ENCODE measurements at regions not wholly inside any gene's neighbourhood (a gene's known extent, or its start where the extent isn't known, plus 50 kb on each side); places are given as distances from the start of the nearest gene placed in this dataset.
"Not testable (repeated sequence)": the region's sequence is repeated elsewhere in the genome, so short reads cannot be mapped to it uniquely, and the experiment has no call there.

DNA sequence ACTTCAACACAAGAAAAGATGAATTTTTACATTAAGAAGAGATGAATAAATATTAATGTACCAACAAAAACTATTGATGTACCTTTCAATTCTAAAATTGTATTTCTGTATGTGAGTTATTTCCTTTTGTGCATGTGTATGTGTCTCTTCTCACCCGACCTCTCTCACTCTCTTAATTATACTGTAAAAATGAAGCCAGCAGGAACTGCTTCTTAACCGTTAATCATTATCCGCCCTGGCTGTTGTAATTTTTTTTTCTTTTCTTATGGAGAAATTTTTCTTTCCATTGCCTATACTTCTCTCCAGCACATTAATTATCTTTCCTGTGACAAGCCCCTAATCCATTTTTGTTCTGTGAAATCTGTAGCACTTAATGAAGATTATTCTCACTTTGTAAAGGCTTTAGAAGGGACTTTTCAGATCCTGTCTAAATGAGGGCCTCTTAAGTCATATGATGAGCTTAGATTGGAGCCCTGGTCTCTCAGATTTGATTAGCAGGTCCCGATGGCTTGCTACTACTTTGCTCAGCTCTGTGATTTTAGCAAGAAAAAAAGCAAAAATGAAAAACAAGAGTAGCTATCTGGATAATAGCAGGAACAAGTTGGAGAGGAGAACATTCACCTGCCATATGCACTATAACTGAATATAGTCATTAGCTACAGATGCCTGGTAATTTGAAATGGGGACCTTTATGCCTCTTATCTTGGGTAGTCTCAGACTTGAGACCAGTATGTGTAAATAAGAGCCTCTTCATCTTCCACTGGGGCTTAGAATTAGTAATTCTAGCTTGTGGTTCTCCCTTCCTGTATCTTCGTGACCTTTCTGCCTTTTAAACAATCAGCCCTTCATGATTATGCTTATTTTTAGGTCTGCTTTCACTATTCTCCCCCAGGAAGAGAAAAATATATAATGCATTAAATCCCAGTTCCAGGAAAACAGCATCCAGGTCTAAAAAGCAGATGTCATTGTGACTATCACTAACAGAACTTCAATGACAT, 80.0 kb upstream of the COL1A2 start:
- peak in 1 of 2 donors; percentile 68 for DNase-seq (ENCODE audit: low read depth in 2 of 2)
- TF ChIP-seq EZH2 (IDR thresholded peaks at IDR 0.05; ENCODE audit: low read length, missing control alignments) (no peak), CTCF (conservative IDR thresholded peaks at IDR 0.05 in 1 of 2, IDR thresholded peaks at IDR 0.05 in 1 of 2; ENCODE audit: low read depth in 1 of 2, low read length in 2 of 2) (no peak)
- H3K4me1 ChIP-seq (ENCODE audit: control insufficient read depth, extremely low read depth, insufficient read depth, low read length), result peaks cover 2% of the 10 kb centered on the region
- H4K20me1 ChIP-seq (ENCODE audit: control insufficient read depth, extremely low read depth, insufficient read depth, low read length), result no peaks in the 10 kb centered on the region
- H3K79me2 ChIP-seq (ENCODE audit: control insufficient read depth, insufficient read depth, low read length), result no peaks in the 10 kb centered on the region
- no peak overlapping the region for H3K4me3 ChIP-seq (replicated peaks in 1 of 4; ENCODE audit: control extremely low read depth in 1 of 4, insufficient read depth in 1 of 4, low read depth in 3 of 4, low read length in 4 of 4)
- H3K27me3 ChIP-seq (ENCODE audit: control insufficient read depth, insufficient read depth, low read length), result no peaks in the 10 kb centered on the region
- H3K36me3 ChIP-seq (ENCODE audit: control insufficient read depth, insufficient read depth, low read length), result no peaks in the 10 kb centered on the region
- no peak overlapping the region for H3K4me2 ChIP-seq (ENCODE audit: extremely low read depth, insufficient read depth, low read length)
- H3K9me3 ChIP-seq (ENCODE audit: control insufficient read depth, insufficient read depth, low read depth, low read length), result no peaks in the 10 kb centered on the region
- H2AFZ ChIP-seq (ENCODE audit: low read length), result no peak overlapping the region
- H3K27ac ChIP-seq (ENCODE audit: insufficient read depth, low read length), result no peak overlapping the region
- H3K9ac ChIP-seq (ENCODE audit: insufficient read depth, low read length), result no peak overlapping the region

DNA sequence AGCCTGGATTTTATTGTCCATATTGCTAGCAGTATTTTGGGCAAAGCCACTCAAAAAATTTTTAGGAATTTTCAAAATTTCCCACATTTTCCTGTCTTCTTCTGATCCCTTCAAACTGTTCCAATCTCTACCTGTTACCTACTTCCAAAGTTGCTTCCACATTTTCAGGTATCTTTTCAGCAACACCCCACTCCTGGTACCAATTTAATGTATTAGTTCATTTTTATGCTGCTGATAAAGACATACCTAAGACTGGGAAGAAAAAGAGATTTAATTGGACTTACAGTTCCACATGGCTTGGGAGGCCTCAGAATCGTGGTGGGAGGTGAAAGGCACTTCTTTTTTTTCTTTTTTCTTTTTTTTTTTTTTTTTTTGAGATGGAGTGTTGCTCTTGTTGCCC, 73.6 kb upstream of the COL1A2 start:
- not testable (repeated sequence) for H3K9me3 ChIP-seq (ENCODE audit: control insufficient read depth, insufficient read depth, low read depth, low read length); H3K79me2 ChIP-seq (ENCODE audit: control insufficient read depth, insufficient read depth, low read length); H3K27ac ChIP-seq (ENCODE audit: insufficient read depth, low read length); DNase-seq (ENCODE audit: low read depth in 2 of 2); H3K27me3 ChIP-seq (ENCODE audit: control insufficient read depth, insufficient read depth, low read length); H3K36me3 ChIP-seq (ENCODE audit: control insufficient read depth, insufficient read depth, low read length); H4K20me1 ChIP-seq (ENCODE audit: control insufficient read depth, extremely low read depth, insufficient read depth, low read length); H3K4me1 ChIP-seq (ENCODE audit: control insufficient read depth, extremely low read depth, insufficient read depth, low read length); H3K4me2 ChIP-seq (ENCODE audit: extremely low read depth, insufficient read depth, low read length); H3K9ac ChIP-seq (ENCODE audit: insufficient read depth, low read length); H2AFZ ChIP-seq (ENCODE audit: low read length); H3K4me3 ChIP-seq (replicated peaks in 1 of 4; ENCODE audit: control extremely low read depth in 1 of 4, insufficient read depth in 1 of 4, low read depth in 3 of 4, low read length in 4 of 4)

- H4K20me1 ChIP-seq (ENCODE audit: control insufficient read depth, extremely low read depth, insufficient read depth, low read length), result no peaks in the 10 kb centered on the region
- no peak for TF ChIP-seq EZH2 (IDR thresholded peaks at IDR 0.05; ENCODE audit: low read length, missing control alignments)
- no peak for TF ChIP-seq CTCF (conservative IDR thresholded peaks at IDR 0.05 in 1 of 2, IDR thresholded peaks at IDR 0.05 in 1 of 2; ENCODE audit: low read depth in 1 of 2, low read length in 2 of 2)
- H2AFZ ChIP-seq (ENCODE audit: low read length), result peak overlapping the region; percentile 7
- H3K4me2 ChIP-seq (ENCODE audit: extremely low read depth, insufficient read depth, low read length), result no peak overlapping the region
- no peak overlapping the region for H3K9ac ChIP-seq (ENCODE audit: insufficient read depth, low read length)
- peak overlapping the region in 1 of 4 experiments; percentile 12 for H3K4me3 ChIP-seq (replicated peaks in 1 of 4; ENCODE audit: control extremely low read depth in 1 of 4, insufficient read depth in 1 of 4, low read depth in 3 of 4, low read length in 4 of 4)
- H3K27ac ChIP-seq (ENCODE audit: insufficient read depth, low read length), result no peak overlapping the region
- H3K79me2 ChIP-seq (ENCODE audit: control insufficient read depth, insufficient read depth, low read length), result no peaks in the 10 kb centered on the region
- no peaks in the 10 kb centered on the region for H3K4me1 ChIP-seq (ENCODE audit: control insufficient read depth, extremely low read depth, insufficient read depth, low read length)
- H3K36me3 ChIP-seq (ENCODE audit: control insufficient read depth, insufficient read depth, low read length), result no peaks in the 10 kb centered on the region
- no peak for DNase-seq (ENCODE audit: low read depth in 2 of 2)
- no peaks in the 10 kb centered on the region for H3K9me3 ChIP-seq (ENCODE audit: control insufficient read depth, insufficient read depth, low read depth, low read length)
- H3K27me3 ChIP-seq (ENCODE audit: control insufficient read depth, insufficient read depth, low read length), result no peaks in the 10 kb centered on the region
These were observed 70.9 kb upstream of the COL1A2 start for GRCh38 chr7:94323844-94324243.
